NCI-H526 (cell line): ENCODE measurements at regions not wholly inside any gene's neighbourhood (a gene's known extent, or its start where the extent isn't known, plus 50 kb on each side); places are given as distances from the start of the nearest gene placed in this dataset.
A peak's percentile ranks its signal among the peaks of the same experiment; 100 is the strongest.
"Not testable (repeated sequence)": the region's sequence is repeated elsewhere in the genome, so short reads cannot be mapped to it uniquely, and the experiment has no call there.

Source experiments
- DNase-seq, 2 experiments: peaks; one replicate each; lab custom pipeline; 2025; lab: John Stamatoyannopoulos, UW

- DNase-seq, result not testable (repeated sequence)
Measured at GRCh38 chr15:77896147-77897112, 181.1 kb downstream of the TBC1D2B start.

DNA sequence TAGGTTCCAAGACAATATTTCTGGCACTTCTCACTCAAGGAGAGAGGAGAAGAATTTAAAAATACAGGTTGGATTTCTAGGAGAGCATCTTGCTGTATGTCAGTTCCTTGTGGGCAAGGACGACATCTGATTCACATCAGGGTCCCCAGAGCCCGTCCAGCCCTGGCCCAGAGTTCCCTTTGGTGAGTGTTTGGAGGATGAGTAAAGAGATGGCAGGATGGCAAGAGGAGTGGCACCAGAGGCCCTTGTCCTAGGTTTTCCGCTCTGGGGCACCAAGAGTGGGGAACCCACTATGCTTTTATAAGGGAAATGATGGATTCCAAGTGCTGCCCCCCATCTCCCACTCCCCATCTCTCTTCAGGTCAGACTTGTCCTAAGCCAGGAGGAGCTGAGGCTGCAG lies 181.8 kb downstream of the TBC1D2B start:
- no peak for DNase-seq

DNA sequence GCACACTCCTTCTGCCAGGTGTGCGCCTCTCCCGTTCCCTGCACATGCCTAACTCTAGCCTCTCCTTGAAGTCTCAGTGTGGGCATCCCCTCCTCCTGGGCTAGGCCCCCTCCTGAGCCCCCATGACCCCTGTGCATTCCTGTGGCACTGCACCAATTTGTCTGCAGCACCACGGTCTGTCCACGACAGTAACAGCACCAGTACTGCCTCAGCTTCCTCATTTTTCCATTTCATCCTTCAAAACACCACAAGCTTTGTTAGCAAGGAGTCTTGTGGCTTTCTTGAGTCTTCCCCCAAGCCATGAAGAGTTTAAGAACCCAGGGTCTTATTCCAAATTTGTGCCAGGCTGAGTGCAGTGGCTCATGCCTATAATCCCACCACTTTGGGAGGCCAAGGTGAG lies 182.4 kb downstream of the TBC1D2B start:
- DNase-seq, result not testable (repeated sequence)

DNA sequence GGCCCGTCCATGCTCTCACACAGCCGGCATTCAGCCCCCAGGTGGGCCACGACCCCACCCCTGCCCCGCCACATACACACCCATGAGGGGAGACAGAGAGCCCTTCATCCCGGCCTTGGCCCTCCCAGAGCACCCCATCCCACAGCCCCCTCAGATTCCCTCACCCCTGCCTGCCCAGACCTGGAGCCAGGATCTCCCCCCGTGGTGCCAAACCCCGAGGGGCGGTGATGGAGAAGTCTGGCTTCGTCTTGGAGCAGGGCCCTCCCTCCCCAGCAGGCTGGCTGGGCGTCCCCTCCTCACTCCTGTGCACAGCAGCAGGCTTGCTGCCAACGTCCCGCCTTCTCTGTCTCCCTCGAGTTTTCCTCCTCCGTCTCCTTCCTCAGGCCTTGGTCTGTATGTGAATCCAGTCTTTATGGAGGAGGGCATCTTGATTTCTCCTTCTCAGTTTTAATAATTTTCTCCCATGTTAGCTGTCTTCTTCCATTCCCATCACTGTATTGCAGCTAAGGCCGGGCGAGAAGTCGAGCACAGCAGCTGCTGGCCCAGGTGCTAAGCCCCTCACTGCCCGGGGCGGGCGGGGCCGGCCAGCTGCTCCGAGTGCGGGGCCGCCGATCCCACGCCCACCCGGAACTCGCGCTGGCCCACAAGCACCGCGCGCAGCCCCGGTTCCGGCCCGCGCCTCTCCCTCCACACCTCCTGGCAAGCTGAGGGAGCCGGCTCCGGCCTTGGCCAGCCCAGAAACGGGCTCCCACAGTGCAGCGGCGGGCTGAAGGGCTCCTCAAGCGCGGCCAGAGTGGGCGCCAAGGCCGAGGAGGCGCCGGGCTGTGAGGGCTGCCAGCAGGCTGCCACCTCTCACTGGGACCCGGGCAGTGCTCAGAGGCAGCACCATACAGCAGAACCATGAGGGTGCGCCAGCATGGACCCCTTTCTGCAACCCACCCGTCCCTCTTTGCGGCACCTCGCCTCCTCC lies 183.6 kb downstream of the TBC1D2B start:
- not testable (repeated sequence) for DNase-seq

- not testable (repeated sequence) for DNase-seq
Measured at GRCh38 chr15:77893246-77893645, 184.3 kb downstream of the TBC1D2B start.

DNA sequence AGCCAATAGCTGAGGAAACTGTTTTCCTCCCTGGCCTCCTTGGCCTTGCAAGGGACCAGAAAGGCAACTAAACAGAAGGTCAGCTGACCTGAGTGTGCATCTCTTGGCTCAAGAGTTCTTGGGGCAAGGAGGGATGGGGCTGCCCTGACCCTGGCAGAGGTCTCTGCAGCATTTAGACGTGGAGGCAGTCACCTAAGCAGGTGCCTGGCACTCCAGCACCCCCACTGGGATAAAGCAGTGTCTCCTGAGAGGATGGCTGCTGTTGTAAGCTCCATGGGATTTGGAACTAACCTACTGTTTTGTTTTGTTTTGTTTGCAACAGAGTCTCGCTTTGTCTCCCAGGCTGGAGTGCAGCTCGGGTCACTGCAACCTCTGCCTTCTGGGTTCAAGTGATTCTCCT lies 185.2 kb downstream of the TBC1D2B start:
- DNase-seq, result no peak

DNA sequence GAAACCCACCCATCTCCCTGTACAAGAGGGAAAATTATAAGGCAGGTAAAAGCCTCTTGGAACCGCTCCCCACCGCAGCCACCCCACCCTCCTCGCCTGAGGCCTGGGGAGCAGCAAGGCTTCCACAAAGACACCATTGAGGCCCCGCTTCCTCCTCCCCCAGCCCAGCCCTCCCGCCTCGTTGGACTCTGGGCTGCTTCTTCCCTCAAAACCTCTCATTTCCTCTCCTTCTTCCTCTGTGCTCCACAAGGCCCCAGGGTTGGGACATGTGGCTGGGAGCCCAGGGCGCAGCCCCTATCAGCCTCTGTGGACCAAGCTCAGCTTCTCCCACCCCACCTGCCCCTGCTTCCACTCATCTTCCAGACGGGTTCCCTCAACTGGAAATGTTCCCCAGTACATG lies 185.6 kb downstream of the TBC1D2B start:
- DNase-seq, result not testable (repeated sequence)

GRCh38 chr15:77890911-77891801 lies 186.4 kb downstream of the TBC1D2B start:
- DNase-seq, result peak; percentile 15 to 57

GRCh38 chr15:77889828-77890725 lies 187.4 kb downstream of the TBC1D2B start:
- DNase-seq, result not testable (repeated sequence)

GRCh38 chr15:77889009-77889806 lies 188.3 kb downstream of the TBC1D2B start:
- DNase-seq, result no peak

DNA sequence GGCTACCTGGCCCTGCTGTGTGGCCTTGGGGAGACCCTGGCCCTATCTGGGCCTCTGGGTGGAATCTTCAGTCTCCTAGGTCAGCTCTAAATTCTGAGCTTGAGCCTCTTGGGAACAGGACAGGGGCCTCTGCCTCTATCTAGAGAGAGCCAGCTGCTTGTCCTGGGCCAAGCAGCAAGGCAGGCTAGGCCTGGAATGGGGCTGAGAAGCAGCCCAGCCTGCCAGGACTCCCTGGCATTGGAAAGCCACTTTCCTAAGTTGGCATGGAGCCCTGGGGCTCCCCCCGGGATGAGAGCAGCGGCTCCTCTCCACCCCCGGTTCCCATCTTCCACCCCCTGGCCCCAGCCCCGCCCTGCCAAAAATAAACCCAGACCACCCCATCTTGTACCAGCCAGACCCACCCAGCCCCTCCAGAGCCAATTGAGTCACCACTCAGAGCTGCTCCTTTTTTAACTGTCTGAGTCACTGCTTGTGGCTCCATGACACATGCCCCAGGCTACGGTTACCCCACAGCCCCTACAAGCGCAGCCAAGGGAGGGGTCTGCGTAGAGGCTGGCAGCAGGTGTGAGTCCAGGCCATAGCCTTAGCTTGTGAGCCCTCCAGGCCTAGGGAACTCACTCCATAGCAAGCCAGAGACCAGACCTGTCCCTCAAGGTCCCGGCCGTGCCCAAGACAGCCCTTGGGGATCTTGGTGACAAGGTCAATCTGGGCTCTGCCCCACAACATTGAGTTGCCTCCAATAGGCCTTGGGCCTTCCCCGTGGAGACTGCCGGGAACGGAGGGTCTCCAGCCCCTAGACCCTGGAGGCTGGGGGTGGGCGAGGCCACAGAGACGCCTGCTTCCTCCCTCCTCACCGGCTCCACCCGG lies 189.7 kb downstream of the TBC1D2B start:
- DNase-seq, result not testable (repeated sequence)

- no peak for DNase-seq
Measured at GRCh38 chr15:77886805-77887448, 190.6 kb downstream of the TBC1D2B start.

DNA sequence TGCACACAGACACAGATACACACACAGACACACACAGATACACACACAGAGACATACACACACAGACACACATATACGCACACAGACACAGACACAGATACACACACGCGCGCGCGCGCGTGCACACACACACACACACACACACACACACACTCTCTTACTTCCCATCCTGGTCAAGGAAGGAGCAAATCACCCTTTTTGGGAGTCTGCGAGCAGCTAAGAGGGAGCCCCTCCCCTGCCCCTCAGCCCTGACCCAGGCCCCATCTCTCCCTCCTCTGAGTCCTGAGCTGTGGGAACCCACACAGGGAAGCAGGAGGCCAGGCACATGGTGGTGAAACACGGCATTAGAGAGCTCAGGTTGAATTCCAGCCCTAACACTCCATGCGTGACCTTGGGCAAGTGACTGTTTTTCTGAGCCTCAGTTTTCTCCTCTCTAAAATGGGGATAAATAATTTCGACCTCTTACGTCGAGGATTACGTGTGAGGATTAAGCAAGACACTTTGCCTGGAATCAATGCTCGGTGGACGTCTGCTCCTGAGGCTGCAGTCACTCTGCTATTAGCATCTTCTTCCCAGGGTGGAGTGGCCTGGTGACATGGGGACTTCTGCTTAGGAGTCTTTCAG lies 191.5 kb downstream of the TBC1D2B start:
- DNase-seq, result not testable (repeated sequence)

GRCh38 chr15:77883012-77883411 lies 194.5 kb downstream of the TBC1D2B start:
- DNase-seq, result not testable (repeated sequence)

- DNase-seq, result no peak
Measured at GRCh38 chr15:77881950-77882349, 195.6 kb downstream of the TBC1D2B start.

DNA sequence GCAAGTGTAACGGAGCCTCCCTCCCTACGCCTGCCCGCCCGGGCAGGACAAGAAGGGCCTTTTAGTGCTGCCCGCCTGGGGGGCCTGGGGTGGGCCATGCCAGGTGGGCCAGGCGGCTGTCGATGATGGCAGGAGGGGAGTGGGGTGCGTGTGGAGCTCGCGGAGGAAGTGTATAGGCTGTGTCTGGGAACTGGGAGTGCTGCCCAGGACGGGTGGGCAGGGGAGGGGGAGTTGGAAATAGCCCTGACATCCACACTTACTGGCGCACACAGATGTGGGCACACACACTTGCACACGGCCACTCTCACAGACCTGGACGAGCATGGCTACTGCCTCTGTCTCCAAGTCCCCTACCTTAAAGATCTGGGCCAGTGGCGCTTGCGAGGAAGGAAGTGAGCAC lies 196.0 kb downstream of the TBC1D2B start:
- DNase-seq, result not testable (repeated sequence)

- DNase-seq, result not testable (repeated sequence)
Measured at GRCh38 chr15:77879466-77879865, 198.0 kb downstream of the TBC1D2B start.
